ENCODE measurements at regions not wholly inside any gene's neighbourhood (a gene's known extent, or its start where the extent isn't known, plus 50 kb on each side); places are given as distances from the start of the nearest gene placed in this dataset.
"Not testable (repeated sequence)": the region's sequence is repeated elsewhere in the genome, so short reads cannot be mapped to it uniquely, and the experiment has no call there.

- Histone ChIP-seq H3K9me3 (ENCODE audit: low read length) (no peaks in the 10 kb centered on the region), H3K27me3 (ENCODE audit: insufficient read depth, low read length) (no peaks in the 10 kb centered on the region), H2AFZ (ENCODE audit: low read length) (no peak overlapping the region; the same call in 1 of the 2 replicates), H3K4me3 (ENCODE audit: low read depth, low read length, poor library complexity, severe bottlenecking) (no peak overlapping the region), H3K79me2 (ENCODE audit: insufficient read depth, low read length) (no peaks in the 10 kb centered on the region), H3K36me3 (ENCODE audit: insufficient read depth, low read length) (no peaks in the 10 kb centered on the region), H3K9ac (ENCODE audit: low read length) (no peak overlapping the region), H3K4me1 (ENCODE audit: insufficient read depth, low read length, severe bottlenecking) (no peaks in the 10 kb centered on the region), H3K27ac (ENCODE audit: low read depth, low read length, poor library complexity, severe bottlenecking) (no peak overlapping the region), H3K4me2 (ENCODE audit: low read length) (no peak overlapping the region), H3K9me2 (ENCODE audit: low read depth, low read length) (no peaks in the 10 kb centered on the region), H3F3A (ENCODE audit: insufficient read depth, low read length) (no peaks in the 10 kb centered on the region), H4K20me1 (ENCODE audit: insufficient read depth, low read length) (no peaks in the 10 kb centered on the region)
- TF ChIP-seq, protein P1, sequence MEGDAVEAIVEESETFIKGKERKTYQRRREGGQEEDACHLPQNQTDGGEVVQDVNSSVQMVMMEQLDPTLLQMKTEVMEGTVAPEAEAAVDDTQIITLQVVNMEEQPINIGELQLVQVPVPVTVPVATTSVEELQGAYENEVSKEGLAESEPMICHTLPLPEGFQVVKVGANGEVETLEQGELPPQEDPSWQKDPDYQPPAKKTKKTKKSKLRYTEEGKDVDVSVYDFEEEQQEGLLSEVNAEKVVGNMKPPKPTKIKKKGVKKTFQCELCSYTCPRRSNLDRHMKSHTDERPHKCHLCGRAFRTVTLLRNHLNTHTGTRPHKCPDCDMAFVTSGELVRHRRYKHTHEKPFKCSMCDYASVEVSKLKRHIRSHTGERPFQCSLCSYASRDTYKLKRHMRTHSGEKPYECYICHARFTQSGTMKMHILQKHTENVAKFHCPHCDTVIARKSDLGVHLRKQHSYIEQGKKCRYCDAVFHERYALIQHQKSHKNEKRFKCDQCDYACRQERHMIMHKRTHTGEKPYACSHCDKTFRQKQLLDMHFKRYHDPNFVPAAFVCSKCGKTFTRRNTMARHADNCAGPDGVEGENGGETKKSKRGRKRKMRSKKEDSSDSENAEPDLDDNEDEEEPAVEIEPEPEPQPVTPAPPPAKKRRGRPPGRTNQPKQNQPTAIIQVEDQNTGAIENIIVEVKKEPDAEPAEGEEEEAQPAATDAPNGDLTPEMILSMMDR (IDR thresholded peaks at IDR 0.05; ENCODE audit: low read length): no peak
- no peak for TF ChIP-seq EZH2 (IDR thresholded peaks at IDR 0.05; ENCODE audit: borderline replicate concordance, low read length)
These were observed 727.3 kb downstream of the BCL11A start for GRCh38 chr2:59826177-59826576.

DNA sequence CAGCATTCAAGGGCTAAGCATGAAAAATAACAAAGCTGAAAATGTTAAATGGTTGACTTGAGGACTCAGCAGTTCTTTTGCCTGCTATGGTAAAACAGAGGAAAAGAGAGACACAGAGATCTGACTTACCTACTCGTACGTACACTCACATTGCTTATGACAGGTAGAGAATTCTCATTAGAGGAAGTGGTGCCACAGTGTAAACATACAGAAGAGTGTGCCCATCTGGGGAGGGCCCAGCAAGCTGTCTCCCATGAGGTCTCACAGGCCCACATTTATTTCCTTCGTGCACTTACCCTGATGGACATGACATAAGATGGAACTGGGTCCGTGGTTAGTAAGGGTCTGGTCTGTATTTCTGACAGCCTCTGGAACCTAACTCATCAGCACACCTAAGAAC lies 729.1 kb downstream of the BCL11A start:
- TF ChIP-seq, protein P1 (IDR thresholded peaks at IDR 0.05; ENCODE audit: low read length): no peak
- TF ChIP-seq EZH2 (IDR thresholded peaks at IDR 0.05; ENCODE audit: borderline replicate concordance, low read length): no peak
- Histone ChIP-seq H3K9me2 (ENCODE audit: low read depth, low read length) (no peaks in the 10 kb centered on the region), H3K79me2 (ENCODE audit: insufficient read depth, low read length) (no peaks in the 10 kb centered on the region), H3K9ac (ENCODE audit: low read length) (no peak overlapping the region), H3K4me1 (ENCODE audit: insufficient read depth, low read length, severe bottlenecking) (no peaks in the 10 kb centered on the region), H3K27me3 (ENCODE audit: insufficient read depth, low read length) (no peaks in the 10 kb centered on the region), H4K20me1 (ENCODE audit: insufficient read depth, low read length) (no peaks in the 10 kb centered on the region), H2AFZ (ENCODE audit: low read length) (no peak overlapping the region), H3F3A (ENCODE audit: insufficient read depth, low read length) (no peaks in the 10 kb centered on the region), H3K4me3 (ENCODE audit: low read depth, low read length, poor library complexity, severe bottlenecking) (no peak overlapping the region), H3K36me3 (ENCODE audit: insufficient read depth, low read length) (no peaks in the 10 kb centered on the region), H3K9me3 (ENCODE audit: low read length) (no peaks in the 10 kb centered on the region), H3K27ac (ENCODE audit: low read depth, low read length, poor library complexity, severe bottlenecking) (no peak overlapping the region), H3K4me2 (ENCODE audit: low read length) (no peak overlapping the region)

- Histone ChIP-seq H3K4me2 (ENCODE audit: low read length) (no peak overlapping the region), H3K36me3 (ENCODE audit: insufficient read depth, low read length) (no peaks in the 10 kb centered on the region), H3K4me3 (ENCODE audit: low read depth, low read length, poor library complexity, severe bottlenecking) (no peak overlapping the region), H3K9me3 (ENCODE audit: low read length) (no peaks in the 10 kb centered on the region), H3K9ac (ENCODE audit: low read length) (no peak overlapping the region), H4K20me1 (ENCODE audit: insufficient read depth, low read length) (no peaks in the 10 kb centered on the region), H3K79me2 (ENCODE audit: insufficient read depth, low read length) (no peaks in the 10 kb centered on the region), H3F3A (ENCODE audit: insufficient read depth, low read length) (no peaks in the 10 kb centered on the region), H3K4me1 (ENCODE audit: insufficient read depth, low read length, severe bottlenecking) (no peaks in the 10 kb centered on the region), H3K27ac (ENCODE audit: low read depth, low read length, poor library complexity, severe bottlenecking) (no peak overlapping the region), H3K27me3 (ENCODE audit: insufficient read depth, low read length) (no peaks in the 10 kb centered on the region), H2AFZ (ENCODE audit: low read length) (no peak overlapping the region), H3K9me2 (ENCODE audit: low read depth, low read length) (no peaks in the 10 kb centered on the region)
- TF ChIP-seq, protein P1 (IDR thresholded peaks at IDR 0.05; ENCODE audit: low read length): no peak
- no peak for TF ChIP-seq EZH2 (IDR thresholded peaks at IDR 0.05; ENCODE audit: borderline replicate concordance, low read length)
These were observed 737.4 kb downstream of the BCL11A start for GRCh38 chr2:59816075-59816474.

- not testable (repeated sequence) for H4K20me1 ChIP-seq (ENCODE audit: insufficient read depth, low read length); H3K9ac ChIP-seq (ENCODE audit: low read length); H2AFZ ChIP-seq (ENCODE audit: low read length); H3F3A ChIP-seq (ENCODE audit: insufficient read depth, low read length); H3K79me2 ChIP-seq (ENCODE audit: insufficient read depth, low read length); H3K36me3 ChIP-seq (ENCODE audit: insufficient read depth, low read length); H3K9me3 ChIP-seq (ENCODE audit: low read length); H3K9me2 ChIP-seq (ENCODE audit: low read depth, low read length); H3K27ac ChIP-seq (ENCODE audit: low read depth, low read length, poor library complexity, severe bottlenecking); H3K4me2 ChIP-seq (ENCODE audit: low read length); H3K27me3 ChIP-seq (ENCODE audit: insufficient read depth, low read length); H3K4me1 ChIP-seq (ENCODE audit: insufficient read depth, low read length, severe bottlenecking); H3K4me3 ChIP-seq (ENCODE audit: low read depth, low read length, poor library complexity, severe bottlenecking)
These were observed 743.2 kb downstream of the BCL11A start for GRCh38 chr2:59810283-59810682.

Data from OCI-LY1 (cell line).